GM18867 (cell line): ENCODE measurements at regions not wholly inside any gene's neighbourhood (a gene's known extent, or its start where the extent isn't known, plus 50 kb on each side); places are given as distances from the start of the nearest gene placed in this dataset.
"Not testable (repeated sequence)": the region's sequence is repeated elsewhere in the genome, so short reads cannot be mapped to it uniquely, and the experiment has no call there.

Source experiments
- ATAC-seq: cut with Tn5 transposase; IDR thresholded peaks from one replicate; pipeline ENCODE4 v1.9.1; 2021; ENCODE audit warnings: mild to moderate bottlenecking, moderate library complexity; ENCODE audit not compliant: unreplicated experiment

GRCh38 chr6:71007298-71007697 is 50.4 kb upstream of the B3GAT2 start:
- ATAC-seq: not testable (repeated sequence)

- ATAC-seq: no peak
These were observed 55.1 kb upstream of the B3GAT2 start for GRCh38 chr6:71011871-71012371.

GRCh38 chr6:71012866-71013469 is 56.1 kb upstream of the B3GAT2 start:
- peak; percentile 87 for ATAC-seq

GRCh38 chr6:71015392-71015791 is 58.5 kb upstream of the B3GAT2 start:
- no peak for ATAC-seq

- ATAC-seq: no peak
These were observed 71.5 kb upstream of the B3GAT2 start for GRCh38 chr6:71028236-71028876.

GRCh38 chr6:71028877-71029252 is 72.0 kb upstream of the B3GAT2 start:
- ATAC-seq: no peak

- no peak for ATAC-seq
These were observed 72.7 kb upstream of the B3GAT2 start for GRCh38 chr6:71029555-71029954.

- ATAC-seq: no peak
These were observed 75.1 kb upstream of the B3GAT2 start for GRCh38 chr6:71031912-71032311.

- ATAC-seq: no peak
These were observed 76.3 kb upstream of the B3GAT2 start for GRCh38 chr6:71033171-71033570.

GRCh38 chr6:71033890-71034289 is 77.0 kb upstream of the B3GAT2 start:
- no peak for ATAC-seq

- ATAC-seq: no peak
These were observed 77.9 kb upstream of the B3GAT2 start for GRCh38 chr6:71034563-71035345.

GRCh38 chr6:71035871-71036270 is 79.0 kb upstream of the B3GAT2 start:
- no peak for ATAC-seq

- ATAC-seq: no peak
These were observed 82.0 kb upstream of the B3GAT2 start for GRCh38 chr6:71038711-71039344.

GRCh38 chr6:71040043-71040442 is 83.2 kb upstream of the B3GAT2 start:
- no peak for ATAC-seq

GRCh38 chr6:71040841-71041240 is 84.0 kb upstream of the B3GAT2 start:
- no peak for ATAC-seq

- no peak for ATAC-seq
These were observed 87.0 kb upstream of the B3GAT2 start for GRCh38 chr6:71043902-71044301.

- no peak for ATAC-seq
These were observed 87.9 kb upstream of the B3GAT2 start for GRCh38 chr6:71044753-71045152.

- no peak for ATAC-seq
These were observed 88.4 kb upstream of the B3GAT2 start for GRCh38 chr6:71045296-71045695.

GRCh38 chr6:71047417-71047816 is 90.6 kb upstream of the B3GAT2 start:
- no peak for ATAC-seq

- ATAC-seq: no peak
These were observed 91.7 kb upstream of the B3GAT2 start for GRCh38 chr6:71048320-71049164.
